ENCODE measurements at regions not wholly inside any gene's neighbourhood (a gene's known extent, or its start where the extent isn't known, plus 50 kb on each side); places are given as distances from the start of the nearest gene placed in this dataset.
A peak's percentile ranks its signal among the peaks of the same experiment; 100 is the strongest.

GRCh38 chr13:91162589-91162988 is 184.9 kb upstream of the MIR17HG start:
- no peak for DNase-seq (ENCODE audit: low spot score)

- no peak for DNase-seq (ENCODE audit: low spot score)
Observed at GRCh38 chr13:91165758-91166157, 181.7 kb upstream of the MIR17HG start.

- DNase-seq (ENCODE audit: low spot score) = no peak
Observed at GRCh38 chr13:91166714-91167511, 180.6 kb upstream of the MIR17HG start.

- DNase-seq (ENCODE audit: low spot score) = no peak
Observed at GRCh38 chr13:91167706-91168385, 179.6 kb upstream of the MIR17HG start.

- no peak for DNase-seq (ENCODE audit: low spot score)
Observed at GRCh38 chr13:91168386-91168711, 179.1 kb upstream of the MIR17HG start.

GRCh38 chr13:91169321-91170050 is 178.0 kb upstream of the MIR17HG start:
- DNase-seq (ENCODE audit: low spot score) = no peak

GRCh38 chr13:91172160-91172559 is 175.3 kb upstream of the MIR17HG start:
- no peak for DNase-seq (ENCODE audit: low spot score)

- DNase-seq (ENCODE audit: low spot score) = peak; percentile 52
Observed at GRCh38 chr13:91174886-91175501, 172.5 kb upstream of the MIR17HG start.

- no peak for DNase-seq (ENCODE audit: low spot score)
Observed at GRCh38 chr13:91178099-91178498, 169.4 kb upstream of the MIR17HG start.

DNA sequence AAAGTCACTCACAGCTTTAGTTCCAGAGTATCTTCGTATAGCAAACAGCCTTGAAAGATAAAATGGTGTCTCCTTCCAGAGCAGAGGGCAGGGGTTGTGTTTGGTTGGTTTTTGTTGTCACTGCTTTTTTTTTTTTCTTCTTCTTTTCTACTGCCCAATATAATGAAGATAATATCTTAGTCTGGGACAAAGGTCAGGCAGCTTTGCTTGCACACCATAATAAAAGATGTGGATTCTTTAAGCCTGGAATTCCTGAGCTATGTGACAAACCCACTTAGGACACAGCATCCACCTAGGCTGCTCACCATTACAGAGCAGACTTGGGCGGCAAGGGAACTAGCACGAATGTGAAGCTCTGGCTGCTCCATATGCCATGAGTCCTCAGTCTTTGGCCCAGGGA is 165.6 kb upstream of the MIR17HG start:
- DNase-seq (ENCODE audit: low spot score) = no peak

DNA sequence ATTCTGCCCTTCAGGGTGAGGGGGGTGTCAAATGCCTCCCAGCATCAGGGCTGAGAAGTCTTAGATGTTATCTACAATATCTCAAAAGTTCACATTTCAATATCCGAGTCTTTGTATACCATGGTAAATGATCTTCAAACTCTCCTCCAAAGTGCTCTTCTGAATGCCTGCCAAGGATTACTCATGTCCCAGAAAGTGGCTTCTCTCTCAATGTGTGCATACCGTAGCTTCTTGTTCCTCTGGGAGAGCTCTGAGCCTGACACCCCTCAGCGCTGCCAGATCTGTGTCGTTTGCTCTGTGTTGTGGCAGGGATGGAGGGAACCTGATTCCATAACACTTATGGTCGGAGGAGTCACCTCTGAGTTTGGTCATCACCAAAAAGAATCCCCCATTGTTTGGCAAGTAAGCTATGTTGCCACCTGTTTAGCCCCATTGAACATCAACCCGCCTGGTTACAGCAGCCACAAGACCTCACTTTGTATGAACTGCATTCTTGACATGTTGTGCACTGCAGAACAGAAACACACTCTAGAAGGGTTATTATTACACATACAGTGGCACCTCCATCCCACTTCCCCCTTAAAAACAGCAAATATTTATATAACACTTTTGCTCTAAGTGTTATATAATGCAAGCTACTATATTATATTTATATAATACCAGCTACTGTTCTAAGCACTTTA is 163.1 kb upstream of the MIR17HG start:
- no peak for DNase-seq (ENCODE audit: low spot score)

GRCh38 chr13:91185294-91185863 is 162.1 kb upstream of the MIR17HG start:
- DNase-seq (ENCODE audit: low spot score) = no peak

DNA sequence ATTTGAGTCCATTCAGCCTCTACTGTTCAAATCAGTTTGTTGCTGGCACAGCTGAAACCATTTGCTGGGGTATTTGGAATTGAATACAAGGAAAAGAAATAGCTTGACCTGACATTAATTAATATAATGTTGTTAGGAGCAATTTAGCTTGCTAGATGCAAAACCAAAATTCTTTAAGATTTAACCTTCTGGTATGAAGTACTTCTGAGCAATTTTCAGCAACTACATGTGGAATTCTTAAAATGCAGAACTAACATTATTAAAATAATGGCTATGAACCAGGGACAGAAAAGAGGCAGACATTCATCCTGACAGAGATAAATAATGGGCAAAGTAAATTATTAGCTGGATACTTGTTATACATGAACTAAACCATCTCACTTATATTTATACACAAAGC is 160.0 kb upstream of the MIR17HG start:
- DNase-seq (ENCODE audit: low spot score) = no peak

- DNase-seq (ENCODE audit: low spot score) = no peak
Observed at GRCh38 chr13:91189506-91189905, 158.0 kb upstream of the MIR17HG start.

GRCh38 chr13:91193358-91193757 is 154.1 kb upstream of the MIR17HG start:
- no peak for DNase-seq (ENCODE audit: low spot score)

DNA sequence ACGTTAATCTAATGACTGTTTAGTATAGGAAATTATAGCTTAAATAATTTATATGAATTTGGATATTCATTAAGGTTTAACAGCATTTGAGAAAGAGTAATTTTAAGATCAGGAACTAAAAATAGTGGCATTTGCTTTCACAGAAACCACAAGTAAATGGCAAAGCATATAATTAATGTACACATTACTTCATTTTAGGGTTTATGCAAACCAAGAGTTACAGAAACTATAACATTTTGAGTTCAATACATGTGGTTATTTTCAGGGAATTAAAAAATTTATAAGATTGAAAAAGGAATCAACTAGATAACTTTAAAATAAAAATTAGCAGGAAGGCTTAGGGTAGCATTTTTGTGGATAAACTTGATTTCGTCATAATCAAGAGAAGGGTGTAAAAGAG is 151.7 kb upstream of the MIR17HG start:
- DNase-seq (ENCODE audit: low spot score) = no peak

DNA sequence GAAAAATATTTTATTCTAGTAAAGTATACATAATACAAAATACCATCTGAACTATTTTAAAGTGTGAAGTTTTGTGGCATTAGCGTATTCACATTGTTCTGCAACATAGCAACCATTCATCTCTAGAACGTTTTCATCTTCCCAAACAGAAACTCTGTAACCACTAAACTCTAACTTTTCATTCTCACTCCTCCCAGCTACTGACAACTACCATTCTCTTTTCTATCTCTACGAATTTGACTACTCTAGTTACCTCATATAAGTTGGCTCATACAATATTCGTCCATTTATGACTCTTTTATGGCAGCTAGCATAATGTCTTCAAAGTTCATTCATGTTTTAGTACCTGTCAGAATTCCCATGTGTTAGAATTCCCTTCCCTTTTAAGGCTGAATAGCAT is 150.5 kb upstream of the MIR17HG start:
- no peak for DNase-seq (ENCODE audit: low spot score)

GRCh38 chr13:91199866-91200265 is 147.6 kb upstream of the MIR17HG start:
- no peak for DNase-seq (ENCODE audit: low spot score)

- DNase-seq (ENCODE audit: low spot score) = no peak
Observed at GRCh38 chr13:91200486-91200885, 147.0 kb upstream of the MIR17HG start.

DNA sequence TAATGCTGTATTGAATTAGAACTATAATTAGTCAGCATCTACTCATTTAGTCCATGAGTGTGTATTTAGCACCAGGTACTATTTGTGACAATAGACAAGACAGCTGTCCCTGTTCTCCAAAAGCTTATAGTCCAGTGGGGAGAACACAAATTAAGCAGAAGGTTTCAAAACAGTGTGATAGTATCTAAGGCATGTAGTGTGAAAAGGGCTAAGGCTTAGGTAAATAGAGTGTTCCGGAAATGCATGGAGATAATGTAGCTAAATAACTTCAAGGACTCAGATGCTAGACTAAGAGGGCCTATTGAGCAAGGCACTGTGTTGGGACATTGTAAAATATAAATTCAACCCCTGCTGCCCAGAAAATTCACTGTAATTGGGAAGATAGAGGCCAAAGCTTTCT is 144.1 kb upstream of the MIR17HG start:
- DNase-seq (ENCODE audit: low spot score) = no peak

- DNase-seq (ENCODE audit: low spot score) = no peak
Observed at GRCh38 chr13:91207261-91207660, 140.2 kb upstream of the MIR17HG start.

DNA sequence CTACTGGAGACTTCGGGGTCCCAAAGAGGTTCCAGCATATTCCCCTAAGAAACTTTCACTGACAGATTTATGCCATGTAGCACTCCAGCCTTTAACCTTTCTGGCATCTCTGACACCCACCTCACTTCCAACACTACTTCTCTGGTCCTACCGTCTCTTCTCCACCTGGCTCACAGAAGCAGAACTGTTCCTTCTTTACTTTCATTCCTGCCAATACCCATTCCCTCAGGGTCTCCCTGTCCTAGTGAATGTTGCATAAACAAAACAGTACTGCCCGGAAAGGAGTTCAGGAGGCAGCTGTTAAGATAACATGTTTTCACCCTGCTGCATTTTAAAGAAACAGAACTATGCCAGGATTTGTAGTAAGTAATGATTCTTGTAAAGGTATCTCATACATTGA is 136.0 kb upstream of the MIR17HG start:
- no peak for DNase-seq (ENCODE audit: low spot score)
